ENCODE measurements at regions not wholly inside any gene's neighbourhood (a gene's known extent, or its start where the extent isn't known, plus 50 kb on each side); places are given as distances from the start of the nearest gene placed in this dataset.

GRCh38 chr1:110281363-110282290 is 57.5 kb upstream of the RBM15 start:
- H3K4me3 ChIP-seq (ENCODE audit: low read length), result no peak overlapping the region
- WGBS (ENCODE audit: insufficient coverage), result 69% methylated on average over 3 of the region's 6 CpGs
- H3K36me3 ChIP-seq (ENCODE audit: control insufficient read depth, insufficient read depth, low read length), result no peaks in the 10 kb centered on the region
- no peaks in the 10 kb centered on the region for H3K4me1 ChIP-seq (ENCODE audit: control insufficient read depth, insufficient read depth, low read length)
- H3K27ac ChIP-seq (ENCODE audit: low read length), result no peak overlapping the region
- H3K9me3 ChIP-seq (replicated peaks; ENCODE audit: control insufficient read depth, low read depth, low read length), result no peaks in the 10 kb centered on the region
- no peak for DNase-seq
- H3K27me3 ChIP-seq (ENCODE audit: control insufficient read depth, insufficient read depth, low read length), result no peaks in the 10 kb centered on the region

DNA sequence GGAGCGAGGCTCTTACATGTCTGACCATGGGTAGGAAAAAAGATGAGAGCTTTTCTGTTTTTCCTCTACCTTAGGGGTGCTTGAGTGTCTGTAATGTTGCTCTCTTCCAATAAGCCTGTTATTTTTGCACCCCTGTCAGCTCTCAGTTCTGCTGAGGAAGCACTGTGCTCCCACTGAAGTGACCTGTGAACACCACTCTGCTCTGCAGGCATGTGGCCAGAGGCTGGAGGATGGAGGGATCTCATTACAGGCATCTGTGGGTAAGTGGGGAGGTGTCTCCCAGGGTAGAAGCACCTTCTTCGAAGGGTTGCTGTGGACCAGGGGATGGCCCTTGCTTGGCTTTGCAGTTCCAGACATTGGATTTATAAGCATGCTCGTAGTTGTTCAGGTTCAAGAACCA is 56.8 kb upstream of the RBM15 start:
- Histone ChIP-seq H3K36me3 (ENCODE audit: control insufficient read depth, insufficient read depth, low read length) (no peaks in the 10 kb centered on the region), H3K4me3 (ENCODE audit: low read length) (no peak overlapping the region), H3K9me3 (replicated peaks; ENCODE audit: control insufficient read depth, low read depth, low read length) (no peaks in the 10 kb centered on the region), H3K27ac (ENCODE audit: low read length) (no peak overlapping the region), H3K4me1 (ENCODE audit: control insufficient read depth, insufficient read depth, low read length) (no peaks in the 10 kb centered on the region), H3K27me3 (ENCODE audit: control insufficient read depth, insufficient read depth, low read length) (no peaks in the 10 kb centered on the region)
- DNase-seq, result no peak
- WGBS (ENCODE audit: insufficient coverage), result no CpG with 5 or more reads among the region's 3 CpGs

DNA sequence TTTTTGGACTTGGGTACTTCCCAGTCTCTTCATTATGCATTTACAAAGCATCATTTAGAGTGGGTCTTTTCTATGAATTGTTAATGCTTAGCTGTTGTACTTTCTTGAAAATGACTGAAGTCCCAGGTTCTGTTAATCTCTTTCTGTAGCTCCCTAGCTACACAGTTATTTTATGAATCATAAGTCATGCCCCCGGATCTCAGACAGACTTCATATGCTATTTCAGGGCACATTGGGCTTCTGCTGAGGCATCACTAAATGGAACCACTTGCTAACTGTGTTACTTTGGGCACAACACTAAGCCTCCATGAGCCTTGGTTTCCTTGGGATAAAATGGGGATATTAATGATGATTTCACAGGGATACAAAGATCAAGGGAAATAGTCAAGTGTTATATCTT is 55.5 kb upstream of the RBM15 start:
- Histone ChIP-seq H3K4me1 (ENCODE audit: control insufficient read depth, insufficient read depth, low read length) (no peaks in the 10 kb centered on the region), H3K36me3 (ENCODE audit: control insufficient read depth, insufficient read depth, low read length) (no peaks in the 10 kb centered on the region), H3K27me3 (ENCODE audit: control insufficient read depth, insufficient read depth, low read length) (no peaks in the 10 kb centered on the region), H3K4me3 (ENCODE audit: low read length) (no peak overlapping the region), H3K9me3 (replicated peaks; ENCODE audit: control insufficient read depth, low read depth, low read length) (no peaks in the 10 kb centered on the region), H3K27ac (ENCODE audit: low read length) (no peak overlapping the region)
- no peak for DNase-seq
- 86% methylated on average over 1 of the region's 1 CpG for WGBS (ENCODE audit: insufficient coverage)

- Histone ChIP-seq H3K9me3 (replicated peaks; ENCODE audit: control insufficient read depth, low read depth, low read length) (no peaks in the 10 kb centered on the region), H3K4me1 (ENCODE audit: control insufficient read depth, insufficient read depth, low read length) (no peaks in the 10 kb centered on the region), H3K36me3 (ENCODE audit: control insufficient read depth, insufficient read depth, low read length) (no peaks in the 10 kb centered on the region), H3K4me3 (ENCODE audit: low read length) (no peak overlapping the region), H3K27me3 (ENCODE audit: control insufficient read depth, insufficient read depth, low read length) (no peaks in the 10 kb centered on the region), H3K27ac (ENCODE audit: low read length) (no peak overlapping the region)
- 76% methylated on average over 4 of the region's 4 CpGs for WGBS (ENCODE audit: insufficient coverage)
- no peak for DNase-seq
Measured at GRCh38 chr1:110285316-110285715, 53.9 kb upstream of the RBM15 start.

DNA sequence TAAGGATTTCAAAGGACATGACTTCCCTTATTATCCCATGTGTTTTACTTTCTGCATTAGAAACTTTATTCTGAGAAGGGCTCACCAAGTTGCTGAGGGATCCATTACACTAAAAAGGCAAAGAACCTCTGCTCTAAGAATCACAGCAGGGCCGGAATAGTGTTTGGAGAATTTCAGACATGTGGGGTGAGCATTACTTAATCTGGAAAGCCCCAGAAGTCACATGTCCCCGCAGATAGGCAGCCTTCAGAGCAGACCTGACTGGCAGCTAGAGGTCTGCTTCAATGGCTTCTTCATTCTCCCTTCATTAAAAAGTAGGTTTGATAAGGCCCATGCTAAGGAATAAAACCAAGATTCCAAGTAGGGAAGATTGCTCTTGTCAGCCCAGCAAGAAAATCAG is 52.6 kb upstream of the RBM15 start:
- no CpG with 5 or more reads among the region's 2 CpGs for WGBS (ENCODE audit: insufficient coverage)
- H3K4me3 ChIP-seq (ENCODE audit: low read length), result no peak overlapping the region

GRCh38 chr1:110288111-110288510 is 51.1 kb upstream of the RBM15 start:
- DNase-seq, result no peak
- H3K4me3 ChIP-seq (ENCODE audit: low read length), result no peak overlapping the region
- 92% methylated on average over 3 of the region's 3 CpGs for WGBS (ENCODE audit: insufficient coverage)

More for the DNA sequence above, 52.6 kb upstream of the RBM15 start:
- Histone ChIP-seq H3K36me3 (ENCODE audit: control insufficient read depth, insufficient read depth, low read length) (no peaks in the 10 kb centered on the region), H3K27me3 (ENCODE audit: control insufficient read depth, insufficient read depth, low read length) (no peaks in the 10 kb centered on the region), H3K9me3 (replicated peaks; ENCODE audit: control insufficient read depth, low read depth, low read length) (no peaks in the 10 kb centered on the region), H3K27ac (ENCODE audit: low read length) (no peak overlapping the region), H3K4me1 (ENCODE audit: control insufficient read depth, insufficient read depth, low read length) (no peaks in the 10 kb centered on the region)
- no peak for DNase-seq

More at GRCh38 chr1:110288111-110288510, 51.1 kb upstream of the RBM15 start:
- Histone ChIP-seq H3K9me3 (replicated peaks; ENCODE audit: control insufficient read depth, low read depth, low read length) (no peaks in the 10 kb centered on the region), H3K27me3 (ENCODE audit: control insufficient read depth, insufficient read depth, low read length) (no peaks in the 10 kb centered on the region), H3K27ac (ENCODE audit: low read length) (no peak overlapping the region), H3K4me1 (ENCODE audit: control insufficient read depth, insufficient read depth, low read length) (no peaks in the 10 kb centered on the region), H3K36me3 (ENCODE audit: control insufficient read depth, insufficient read depth, low read length) (no peaks in the 10 kb centered on the region)
